Mucosa of rectum (tissue), 2 donors: ENCODE measurements at regions not wholly inside any gene's neighbourhood (a gene's known extent, or its start where the extent isn't known, plus 50 kb on each side); places are given as distances from the start of the nearest gene placed in this dataset.
"Not testable (repeated sequence)": the region's sequence is repeated elsewhere in the genome, so short reads cannot be mapped to it uniquely, and the experiment has no call there.

Experiments
- H3K27ac ChIP-seq, 2 donors: one replicate each; pipeline ENCODE4 v1.7.0; 2013; ENCODE audit warnings: inconsistent platforms in 2 of 2, low read depth in 2 of 2, low read length in 2 of 2
- H3K27me3 ChIP-seq, 2 donors: one replicate each; pipeline ENCODE4 v1.7.0; 2013; ENCODE audit warnings: low read length in 2 of 2; ENCODE audit not compliant: control insufficient read depth in 2 of 2, insufficient read depth in 2 of 2
- H3K36me3 ChIP-seq, 2 donors: one replicate each; pipeline ENCODE4 v1.7.0; 2013; ENCODE audit warnings: low read length in 2 of 2; ENCODE audit not compliant: control insufficient read depth in 2 of 2, insufficient read depth in 2 of 2
- H3K4me1 ChIP-seq, 2 donors: one replicate each; pipeline ENCODE4 v1.7.0; 2013; ENCODE audit warnings: low read length in 2 of 2, mild to moderate bottlenecking in 1 of 2; ENCODE audit not compliant: control insufficient read depth in 2 of 2, insufficient read depth in 2 of 2
- H3K4me3 ChIP-seq, 2 donors: one replicate each; pipeline ENCODE4 v1.7.0; 2013; ENCODE audit warnings: low read length in 2 of 2
- H3K9ac ChIP-seq, 2 donors: one replicate each; pipeline ENCODE4 v1.7.0; 2013; ENCODE audit warnings: low read length in 2 of 2, low read depth in 1 of 2, mild to moderate bottlenecking in 1 of 2
- H3K9me3 ChIP-seq, 2 donors: one replicate each; pipeline ENCODE4 v1.7.0; 2013; ENCODE audit warnings: low read length in 2 of 2; ENCODE audit not compliant: control insufficient read depth in 2 of 2
- donor health status: healthy.
- donor health status: Normal muscosa, but diverticular disease.

- H3K9ac ChIP-seq = no peak overlapping the region
- H3K27me3 ChIP-seq = no peaks in the 10 kb centered on the region
- H3K36me3 ChIP-seq = no peaks in the 10 kb centered on the region
- no peaks in the 10 kb centered on the region for H3K9me3 ChIP-seq
- no peak overlapping the region for H3K4me3 ChIP-seq
- no peak overlapping the region for H3K27ac ChIP-seq
- H3K4me1 ChIP-seq = no peaks in the 10 kb centered on the region
Measured at GRCh38 chr2:175241691-175242090, 60.2 kb upstream of the ATP5MC3 start.

GRCh38 chr2:175240033-175240432 lies 58.5 kb upstream of the ATP5MC3 start:
- H3K4me1 ChIP-seq, H3K27me3 ChIP-seq, H3K36me3 ChIP-seq, H3K27ac ChIP-seq, H3K9ac ChIP-seq, H3K9me3 ChIP-seq, H3K4me3 ChIP-seq: not testable (repeated sequence)

- Histone ChIP-seq H3K27ac (no peak overlapping the region), H3K4me1 (no peaks in the 10 kb centered on the region), H3K36me3 (no peaks in the 10 kb centered on the region), H3K9ac (no peak overlapping the region), H3K27me3 (no peaks in the 10 kb centered on the region), H3K4me3 (no peak overlapping the region), H3K9me3 (no peaks in the 10 kb centered on the region)
Measured at GRCh38 chr2:175236930-175237329, 55.4 kb upstream of the ATP5MC3 start.

GRCh38 chr2:175234650-175235049 lies 53.1 kb upstream of the ATP5MC3 start:
- Histone ChIP-seq H3K9me3 (no peaks in the 10 kb centered on the region), H3K4me3 (no peak overlapping the region), H3K27ac (no peak overlapping the region), H3K9ac (no peak overlapping the region), H3K4me1 (no peaks in the 10 kb centered on the region), H3K27me3 (no peaks in the 10 kb centered on the region), H3K36me3 (no peaks in the 10 kb centered on the region)

GRCh38 chr2:175234153-175234552 lies 52.6 kb upstream of the ATP5MC3 start:
- Histone ChIP-seq H3K9me3 (no peaks in the 10 kb centered on the region), H3K4me3 (no peak overlapping the region)

GRCh38 chr2:175233135-175233719 lies 51.7 kb upstream of the ATP5MC3 start:
- H3K36me3 ChIP-seq = no peaks in the 10 kb centered on the region
- H3K4me3 ChIP-seq = no peak overlapping the region
- no peaks in the 10 kb centered on the region for H3K27me3 ChIP-seq
- no peak overlapping the region for H3K9ac ChIP-seq
- no peaks in the 10 kb centered on the region for H3K4me1 ChIP-seq
- H3K9me3 ChIP-seq = no peaks in the 10 kb centered on the region
- no peak overlapping the region for H3K27ac ChIP-seq

More at GRCh38 chr2:175234153-175234552, 52.6 kb upstream of the ATP5MC3 start:
- H3K27ac ChIP-seq = no peak overlapping the region
- no peaks in the 10 kb centered on the region for H3K27me3 ChIP-seq
- no peaks in the 10 kb centered on the region for H3K4me1 ChIP-seq
- H3K36me3 ChIP-seq = no peaks in the 10 kb centered on the region
- no peak overlapping the region for H3K9ac ChIP-seq
